Activated naive CD8-positive, alpha-beta T cell treated with anti-CD3 and anti-CD28 coated beads, Interleukin-2, amount 50 U/mL, for 24 hours (primary cell): ENCODE measurements at regions not wholly inside any gene's neighbourhood (a gene's known extent, or its start where the extent isn't known, plus 50 kb on each side); places are given as distances from the start of the nearest gene placed in this dataset.

Experiments used
- ATAC-seq: fragments of 150-1000 bp; cut with Tn5 transposase; one replicate; pipeline ENCODE4 v1.10.0; 2021
- DNase-seq: peaks from one replicate; pipeline ENCODE4 v3.0.0; 2021
- H3K27ac Mint-ChIP-seq: one replicate; pipeline ENCODE4 v1.8.0; 2021; ENCODE audit warnings: mild to moderate bottlenecking, mixed read lengths
- H3K27me3 Mint-ChIP-seq: one replicate; pipeline ENCODE4 v1.8.0; 2021; ENCODE audit warnings: mixed read lengths
- H3K36me3 Mint-ChIP-seq: one replicate; pipeline ENCODE4 v1.8.0; 2021; ENCODE audit warnings: low read depth, mixed read lengths
- H3K4me1 Mint-ChIP-seq: one replicate; pipeline ENCODE4 v1.8.0; 2021; ENCODE audit warnings: mixed read lengths
- H3K4me3 Mint-ChIP-seq: one replicate; pipeline ENCODE4 v1.8.0; 2021; ENCODE audit warnings: mild to moderate bottlenecking, moderate library complexity, mixed read lengths
- H3K9me3 Mint-ChIP-seq: one replicate; pipeline ENCODE4 v1.8.0; 2021; ENCODE audit warnings: mixed read lengths

GRCh38 chr19:31745731-31746130, 396.5 kb upstream of the TSHZ3 start:
- Mint-ChIP-seq H3K4me3 (no peak overlapping the region), H3K27ac (no peak overlapping the region)
- no peak for ATAC-seq

GRCh38 chr19:31749231-31749630, 400.0 kb upstream of the TSHZ3 start:
- no peaks in the 10 kb centered on the region for H3K4me1 Mint-ChIP-seq
- peaks cover 7% of the 10 kb centered on the region for H3K9me3 Mint-ChIP-seq
- H3K4me3 Mint-ChIP-seq, result no peak overlapping the region
- H3K27me3 Mint-ChIP-seq, result no peaks in the 10 kb centered on the region
- no peak for DNase-seq
- no peak for ATAC-seq
- H3K36me3 Mint-ChIP-seq, result no peaks in the 10 kb centered on the region
- no peak overlapping the region for H3K27ac Mint-ChIP-seq

More at GRCh38 chr19:31745731-31746130, 396.5 kb upstream of the TSHZ3 start:
- no peaks in the 10 kb centered on the region for H3K4me1 Mint-ChIP-seq
- peaks cover 2% of the 10 kb centered on the region for H3K27me3 Mint-ChIP-seq
- peaks cover 4% of the 10 kb centered on the region for H3K9me3 Mint-ChIP-seq
- no peaks in the 10 kb centered on the region for H3K36me3 Mint-ChIP-seq
- DNase-seq, result no peak

GRCh38 chr19:31759359-31759758, 410.1 kb upstream of the TSHZ3 start:
- ATAC-seq, result no peak

GRCh38 chr19:31761281-31761913, 412.2 kb upstream of the TSHZ3 start:
- no peaks in the 10 kb centered on the region for H3K36me3 Mint-ChIP-seq
- no peaks in the 10 kb centered on the region for H3K4me1 Mint-ChIP-seq
- no peak overlapping the region for H3K4me3 Mint-ChIP-seq
- H3K27me3 Mint-ChIP-seq, result peaks cover 2% of the 10 kb centered on the region
- H3K9me3 Mint-ChIP-seq, result no peaks in the 10 kb centered on the region
- ATAC-seq (no peak), DNase-seq (no peak)
- no peak overlapping the region for H3K27ac Mint-ChIP-seq

More at GRCh38 chr19:31759359-31759758, 410.1 kb upstream of the TSHZ3 start:
- no peak overlapping the region for H3K27ac Mint-ChIP-seq
- no peaks in the 10 kb centered on the region for H3K9me3 Mint-ChIP-seq
- no peaks in the 10 kb centered on the region for H3K4me1 Mint-ChIP-seq
- no peak for DNase-seq
- H3K27me3 Mint-ChIP-seq, result peaks cover 2% of the 10 kb centered on the region
- H3K36me3 Mint-ChIP-seq, result no peaks in the 10 kb centered on the region
- no peak overlapping the region for H3K4me3 Mint-ChIP-seq

- no peak overlapping the region for H3K27ac Mint-ChIP-seq
Measured at GRCh38 chr19:31770223-31770622, 421.0 kb upstream of the TSHZ3 start.

GRCh38 chr19:31772915-31773314, 423.7 kb upstream of the TSHZ3 start:
- Mint-ChIP-seq H3K4me1 (no peaks in the 10 kb centered on the region), H3K36me3 (no peaks in the 10 kb centered on the region), H3K4me3 (no peak overlapping the region), H3K27me3 (peaks cover 3% of the 10 kb centered on the region), H3K9me3 (no peaks in the 10 kb centered on the region), H3K27ac (no peak overlapping the region)
- DNase-seq, result no peak
- no peak for ATAC-seq

More at GRCh38 chr19:31770223-31770622, 421.0 kb upstream of the TSHZ3 start:
- DNase-seq, result no peak
- peaks cover 3% of the 10 kb centered on the region for H3K27me3 Mint-ChIP-seq
- no peak overlapping the region for H3K4me3 Mint-ChIP-seq
- no peak for ATAC-seq
- peaks cover 6% of the 10 kb centered on the region for H3K9me3 Mint-ChIP-seq
- no peaks in the 10 kb centered on the region for H3K4me1 Mint-ChIP-seq
- H3K36me3 Mint-ChIP-seq, result no peaks in the 10 kb centered on the region

- no peaks in the 10 kb centered on the region for H3K27me3 Mint-ChIP-seq
- no peaks in the 10 kb centered on the region for H3K4me1 Mint-ChIP-seq
- no peak for ATAC-seq
- no peak for DNase-seq
- H3K27ac Mint-ChIP-seq, result no peak overlapping the region
- H3K36me3 Mint-ChIP-seq, result no peaks in the 10 kb centered on the region
- no peak overlapping the region for H3K4me3 Mint-ChIP-seq
- no peaks in the 10 kb centered on the region for H3K9me3 Mint-ChIP-seq
Measured at GRCh38 chr19:31781542-31781941, 432.3 kb upstream of the TSHZ3 start.

- H3K9me3 Mint-ChIP-seq, result peaks cover 2% of the 10 kb centered on the region
- no peaks in the 10 kb centered on the region for H3K27me3 Mint-ChIP-seq
- no peaks in the 10 kb centered on the region for H3K36me3 Mint-ChIP-seq
- H3K4me1 Mint-ChIP-seq, result no peaks in the 10 kb centered on the region
- DNase-seq (no peak), ATAC-seq (no peak)
- no peak overlapping the region for H3K4me3 Mint-ChIP-seq
- no peak overlapping the region for H3K27ac Mint-ChIP-seq
Measured at GRCh38 chr19:31783592-31783991, 434.4 kb upstream of the TSHZ3 start.

- no peaks in the 10 kb centered on the region for H3K27me3 Mint-ChIP-seq
- DNase-seq (no peak), ATAC-seq (no peak)
- H3K4me1 Mint-ChIP-seq, result no peaks in the 10 kb centered on the region
- H3K27ac Mint-ChIP-seq, result no peak overlapping the region
- H3K36me3 Mint-ChIP-seq, result no peaks in the 10 kb centered on the region
- peaks cover 9% of the 10 kb centered on the region for H3K9me3 Mint-ChIP-seq
- no peak overlapping the region for H3K4me3 Mint-ChIP-seq
Measured at GRCh38 chr19:31784671-31785101, 435.4 kb upstream of the TSHZ3 start.

GRCh38 chr19:31801611-31802010, 452.4 kb upstream of the TSHZ3 start:
- Mint-ChIP-seq H3K27me3 (no peaks in the 10 kb centered on the region), H3K27ac (no peak overlapping the region), H3K36me3 (no peaks in the 10 kb centered on the region), H3K4me3 (no peak overlapping the region), H3K9me3 (peaks cover 4% of the 10 kb centered on the region), H3K4me1 (no peaks in the 10 kb centered on the region)
- DNase-seq, result no peak
- ATAC-seq, result no peak

GRCh38 chr19:31803835-31804446, 454.7 kb upstream of the TSHZ3 start:
- Mint-ChIP-seq H3K27ac (no peak overlapping the region), H3K27me3 (no peaks in the 10 kb centered on the region), H3K4me3 (no peak overlapping the region), H3K4me1 (no peaks in the 10 kb centered on the region), H3K9me3 (no peaks in the 10 kb centered on the region), H3K36me3 (no peaks in the 10 kb centered on the region)
- ATAC-seq (no peak), DNase-seq (no peak)

GRCh38 chr19:31804668-31805067, 455.4 kb upstream of the TSHZ3 start:
- DNase-seq, result no peak
- no peaks in the 10 kb centered on the region for H3K4me1 Mint-ChIP-seq

GRCh38 chr19:31810536-31811109, 461.4 kb upstream of the TSHZ3 start:
- DNase-seq, result no peak
- Mint-ChIP-seq H3K4me3 (no peak overlapping the region), H3K27ac (no peak overlapping the region), H3K27me3 (no peaks in the 10 kb centered on the region), H3K4me1 (no peaks in the 10 kb centered on the region), H3K36me3 (no peaks in the 10 kb centered on the region), H3K9me3 (no peaks in the 10 kb centered on the region)
- ATAC-seq, result no peak

More at GRCh38 chr19:31804668-31805067, 455.4 kb upstream of the TSHZ3 start:
- Mint-ChIP-seq H3K9me3 (no peaks in the 10 kb centered on the region), H3K36me3 (no peaks in the 10 kb centered on the region), H3K4me3 (no peak overlapping the region), H3K27me3 (no peaks in the 10 kb centered on the region), H3K27ac (no peak overlapping the region)
- ATAC-seq, result no peak

GRCh38 chr19:31817971-31818797, 468.9 kb upstream of the TSHZ3 start:
- DNase-seq (no peak), ATAC-seq (no peak)
- H3K4me1 Mint-ChIP-seq, result no peaks in the 10 kb centered on the region
- no peak overlapping the region for H3K4me3 Mint-ChIP-seq
- H3K36me3 Mint-ChIP-seq, result no peaks in the 10 kb centered on the region
- no peak overlapping the region for H3K27ac Mint-ChIP-seq
- peaks cover 11% of the 10 kb centered on the region for H3K9me3 Mint-ChIP-seq
- H3K27me3 Mint-ChIP-seq, result peaks cover 3% of the 10 kb centered on the region

GRCh38 chr19:31818798-31819105, 469.5 kb upstream of the TSHZ3 start:
- no peak for ATAC-seq
- Mint-ChIP-seq H3K4me3 (no peak overlapping the region), H3K4me1 (no peaks in the 10 kb centered on the region), H3K27me3 (peaks cover 3% of the 10 kb centered on the region), H3K9me3 (peaks cover 11% of the 10 kb centered on the region), H3K36me3 (no peaks in the 10 kb centered on the region), H3K27ac (no peak overlapping the region)
- DNase-seq, result no peak
